ENCODE measurements at regions not wholly inside any gene's neighbourhood (a gene's known extent, or its start where the extent isn't known, plus 50 kb on each side); places are given as distances from the start of the nearest gene placed in this dataset.

DNA sequence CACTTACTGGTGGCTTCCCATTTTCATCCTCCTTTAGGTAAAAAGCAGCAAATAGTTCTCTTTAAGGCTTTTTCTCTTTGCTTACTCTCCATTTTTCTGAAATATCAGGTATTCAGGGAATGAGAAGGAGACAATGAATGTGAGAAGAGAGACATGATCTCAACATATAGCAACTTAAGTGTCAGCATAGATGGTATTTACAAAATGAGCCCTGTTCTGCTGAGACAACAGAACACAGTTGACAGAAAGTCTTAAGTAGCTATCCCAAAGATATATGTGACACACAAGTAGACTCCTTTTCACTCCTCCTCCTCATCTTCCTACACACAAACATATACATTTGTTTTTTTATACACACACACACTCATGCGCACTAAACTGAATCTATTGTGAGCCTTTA lies 649.3 kb upstream of the WWC1 start:
- no peak for TF ChIP-seq POLR2A (IDR thresholded peaks at IDR 0.05)
- TF ChIP-seq, protein P1, sequence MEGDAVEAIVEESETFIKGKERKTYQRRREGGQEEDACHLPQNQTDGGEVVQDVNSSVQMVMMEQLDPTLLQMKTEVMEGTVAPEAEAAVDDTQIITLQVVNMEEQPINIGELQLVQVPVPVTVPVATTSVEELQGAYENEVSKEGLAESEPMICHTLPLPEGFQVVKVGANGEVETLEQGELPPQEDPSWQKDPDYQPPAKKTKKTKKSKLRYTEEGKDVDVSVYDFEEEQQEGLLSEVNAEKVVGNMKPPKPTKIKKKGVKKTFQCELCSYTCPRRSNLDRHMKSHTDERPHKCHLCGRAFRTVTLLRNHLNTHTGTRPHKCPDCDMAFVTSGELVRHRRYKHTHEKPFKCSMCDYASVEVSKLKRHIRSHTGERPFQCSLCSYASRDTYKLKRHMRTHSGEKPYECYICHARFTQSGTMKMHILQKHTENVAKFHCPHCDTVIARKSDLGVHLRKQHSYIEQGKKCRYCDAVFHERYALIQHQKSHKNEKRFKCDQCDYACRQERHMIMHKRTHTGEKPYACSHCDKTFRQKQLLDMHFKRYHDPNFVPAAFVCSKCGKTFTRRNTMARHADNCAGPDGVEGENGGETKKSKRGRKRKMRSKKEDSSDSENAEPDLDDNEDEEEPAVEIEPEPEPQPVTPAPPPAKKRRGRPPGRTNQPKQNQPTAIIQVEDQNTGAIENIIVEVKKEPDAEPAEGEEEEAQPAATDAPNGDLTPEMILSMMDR (IDR thresholded peaks at IDR 0.05), result no peak
